Fibroblast of skin of left biceps (primary cell): ENCODE measurements at regions not wholly inside any gene's neighbourhood (a gene's known extent, or its start where the extent isn't known, plus 50 kb on each side); places are given as distances from the start of the nearest gene placed in this dataset.
"Not testable (repeated sequence)": the region's sequence is repeated elsewhere in the genome, so short reads cannot be mapped to it uniquely, and the experiment has no call there.

Source experiments
- DNase-seq, 2 experiments: peaks; one replicate each; pipeline ENCODE4 v3.0.0-alpha.2; 2013; ENCODE audit warnings: low read depth in 2 of 2

GRCh38 chr9:108283696-108284095 lies 572.1 kb downstream of the ACTL7B start:
- DNase-seq, result no peak

GRCh38 chr9:108282872-108283271 lies 572.9 kb downstream of the ACTL7B start:
- DNase-seq, result no peak

DNA sequence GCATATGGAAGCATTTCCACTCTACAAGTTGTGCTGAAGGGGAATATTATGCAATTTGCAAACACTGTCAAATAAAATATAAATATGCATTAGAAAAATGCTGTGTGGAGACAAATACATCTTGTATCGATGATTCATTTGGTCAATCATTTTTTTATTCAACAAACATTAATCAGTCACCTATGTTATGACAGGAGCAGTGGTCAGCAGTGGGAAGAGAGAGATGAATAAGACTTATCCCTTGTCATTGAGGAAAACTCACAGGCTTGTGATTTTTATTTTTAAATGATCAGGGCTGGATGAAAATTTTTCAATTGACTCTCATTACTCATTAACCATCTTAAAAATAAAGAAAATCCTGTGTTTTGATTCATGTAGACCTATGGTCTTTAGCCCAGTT lies 574.1 kb downstream of the ACTL7B start:
- no peak for DNase-seq

DNA sequence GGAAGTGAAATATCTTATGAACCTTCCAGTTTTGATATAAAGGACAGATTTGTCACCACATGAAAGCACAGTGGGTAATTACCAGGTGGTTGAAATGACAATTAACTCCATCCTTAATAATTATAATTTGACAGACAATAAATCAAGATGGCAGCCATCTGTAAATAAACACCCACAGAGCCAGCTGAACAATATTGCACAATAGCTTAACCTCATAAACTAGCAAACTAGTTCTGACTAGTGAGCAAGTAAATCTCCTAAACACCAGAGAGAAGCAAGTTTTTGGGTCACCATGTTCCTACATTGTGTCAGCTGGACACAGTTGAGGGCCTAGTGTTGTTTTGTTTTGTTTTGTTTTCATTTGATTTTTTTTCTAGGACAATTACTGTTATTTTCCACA lies 577.4 kb downstream of the ACTL7B start:
- DNase-seq, result no peak

DNA sequence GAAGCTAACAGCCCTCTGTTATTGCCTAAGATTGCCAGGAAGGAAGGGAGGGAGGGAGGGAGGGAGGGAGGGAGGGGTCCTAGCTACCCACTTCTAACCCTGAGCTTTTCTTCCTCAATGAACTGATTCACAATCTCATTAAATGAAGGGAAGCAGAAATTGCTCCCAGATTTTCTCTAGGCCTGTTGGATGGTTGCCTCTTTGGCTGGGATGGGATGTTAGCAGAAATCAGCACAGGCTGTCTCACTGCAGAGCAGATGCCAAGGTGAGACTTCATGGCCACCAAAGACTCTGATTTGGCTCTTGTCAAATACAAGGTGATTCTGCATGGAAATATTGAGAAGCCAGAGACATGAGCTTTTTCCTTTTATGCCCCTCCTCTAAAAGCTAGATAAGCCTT lies 578.6 kb downstream of the ACTL7B start:
- DNase-seq, result no peak

DNA sequence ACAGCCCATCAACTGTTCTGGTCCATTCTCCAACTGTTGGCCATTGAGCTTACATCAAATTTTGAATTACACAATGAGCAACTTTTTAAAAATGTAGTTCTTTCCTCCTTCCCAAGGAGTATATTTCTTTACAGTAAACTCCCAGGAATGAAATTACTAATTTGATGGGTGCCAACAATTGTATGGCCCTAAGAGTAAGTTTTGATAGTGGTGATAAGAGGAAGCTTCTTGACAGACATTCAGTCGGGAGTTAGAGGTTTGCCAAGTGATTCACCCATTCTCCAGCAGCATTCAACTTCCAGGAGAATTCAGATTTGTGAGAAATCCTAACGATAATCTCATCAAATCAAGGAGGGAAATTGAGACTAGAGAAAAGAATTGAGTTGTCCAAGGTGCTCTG lies 579.9 kb downstream of the ACTL7B start:
- no peak for DNase-seq

DNA sequence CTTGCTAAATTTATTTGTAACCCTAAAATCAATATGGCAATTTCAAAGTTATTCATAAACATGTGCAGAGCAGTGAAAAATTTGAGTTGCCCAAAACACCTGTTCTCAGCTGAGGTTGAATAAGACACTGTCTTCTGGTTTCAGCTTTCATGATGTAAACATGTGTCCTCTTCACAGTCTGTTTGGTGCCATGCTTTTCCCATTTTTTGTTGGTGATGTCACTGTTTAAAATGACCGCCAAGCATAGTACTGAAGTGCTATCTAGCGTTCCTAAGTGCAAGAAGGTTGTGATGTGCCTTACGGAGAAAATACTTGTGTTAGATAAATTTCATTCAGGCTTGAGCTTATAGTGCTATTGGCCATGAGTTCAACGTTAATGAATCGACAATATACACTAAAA lies 580.8 kb downstream of the ACTL7B start:
- DNase-seq, result no peak

DNA sequence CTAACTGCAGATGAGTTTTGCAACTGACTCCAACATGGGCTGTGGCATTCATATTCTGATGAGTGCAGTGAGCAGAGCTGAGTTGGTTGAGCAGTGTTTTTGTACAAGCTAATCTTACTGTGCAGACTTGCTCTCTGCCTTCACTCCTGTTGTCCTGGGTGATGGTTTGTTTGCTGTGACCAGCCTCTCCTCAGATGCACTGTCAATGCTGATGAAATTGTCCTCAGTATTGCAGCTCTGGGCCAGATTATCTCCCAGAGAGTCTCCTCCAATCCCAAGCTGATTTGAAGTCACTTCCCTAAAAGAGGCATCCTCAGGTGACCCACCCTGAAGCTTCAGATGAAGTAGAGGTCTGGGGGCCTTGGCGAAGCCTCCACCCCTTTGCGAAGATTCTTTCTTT lies 581.8 kb downstream of the ACTL7B start:
- no peak for DNase-seq

GRCh38 chr9:108272349-108272899 lies 583.4 kb downstream of the ACTL7B start:
- no peak for DNase-seq

- DNase-seq, result no peak
Observed at GRCh38 chr9:108271646-108272348, 584.0 kb downstream of the ACTL7B start.

GRCh38 chr9:108271236-108271635 lies 584.5 kb downstream of the ACTL7B start:
- no peak for DNase-seq

DNA sequence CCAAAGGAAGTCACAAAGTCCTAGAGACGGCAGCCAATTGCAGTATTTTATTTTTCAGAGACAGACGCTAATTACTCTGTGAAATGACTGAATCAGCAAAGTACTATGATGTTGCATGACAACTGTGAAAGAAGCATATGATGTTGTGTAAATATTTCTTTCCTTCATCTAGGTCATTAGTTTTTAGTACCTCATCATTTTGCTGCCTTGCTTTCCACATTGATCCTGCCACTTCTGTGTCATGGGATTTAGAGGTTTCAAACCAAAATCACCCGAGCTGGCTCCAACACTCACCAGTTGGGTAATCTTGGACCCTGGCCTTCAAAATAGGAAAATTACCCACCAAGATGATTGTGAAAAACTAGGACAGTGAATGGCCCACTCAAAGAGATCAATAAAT lies 585.2 kb downstream of the ACTL7B start:
- no peak for DNase-seq

DNA sequence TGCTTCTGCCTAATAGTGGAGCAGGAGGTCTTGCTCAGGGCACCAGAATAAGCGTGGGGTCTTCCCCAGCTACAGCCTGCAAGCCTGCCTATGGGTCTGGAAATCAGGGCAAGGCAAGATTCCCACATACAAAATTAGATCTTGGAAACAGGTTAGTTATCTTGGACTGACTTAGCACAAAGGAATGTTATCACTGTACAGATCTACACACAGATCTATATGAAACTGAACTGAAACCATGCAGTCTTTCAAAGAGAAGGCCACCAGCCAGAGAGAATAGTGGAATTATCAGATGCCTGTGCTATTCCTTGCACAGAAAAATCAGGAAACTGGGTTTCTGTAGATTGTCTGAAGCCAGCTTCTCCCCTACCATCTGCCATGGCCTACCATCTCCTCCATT lies 585.7 kb downstream of the ACTL7B start:
- DNase-seq, result no peak

GRCh38 chr9:108269371-108269770 lies 586.4 kb downstream of the ACTL7B start:
- no peak for DNase-seq

GRCh38 chr9:108265065-108265464 lies 590.7 kb downstream of the ACTL7B start:
- no peak for DNase-seq

DNA sequence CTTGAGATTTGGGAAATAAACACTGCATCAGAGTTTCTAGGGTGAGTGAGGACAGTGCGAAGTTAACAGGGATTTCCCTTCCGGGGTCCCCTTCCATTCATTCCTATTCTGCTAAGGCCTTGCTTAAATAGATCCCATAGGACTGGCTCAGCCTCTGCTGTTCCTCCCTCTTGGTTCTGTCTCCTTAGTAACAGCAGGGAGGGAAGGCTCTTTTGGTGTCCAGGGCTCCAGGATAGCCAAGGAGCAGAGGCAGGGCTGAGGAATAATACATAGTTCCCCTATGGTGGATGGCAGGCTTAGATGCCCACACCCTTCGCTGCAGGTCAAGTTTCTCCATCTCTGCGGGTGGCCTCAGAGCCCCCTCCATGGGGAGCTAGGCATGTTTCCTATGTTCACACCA lies 591.7 kb downstream of the ACTL7B start:
- DNase-seq, result no peak

DNA sequence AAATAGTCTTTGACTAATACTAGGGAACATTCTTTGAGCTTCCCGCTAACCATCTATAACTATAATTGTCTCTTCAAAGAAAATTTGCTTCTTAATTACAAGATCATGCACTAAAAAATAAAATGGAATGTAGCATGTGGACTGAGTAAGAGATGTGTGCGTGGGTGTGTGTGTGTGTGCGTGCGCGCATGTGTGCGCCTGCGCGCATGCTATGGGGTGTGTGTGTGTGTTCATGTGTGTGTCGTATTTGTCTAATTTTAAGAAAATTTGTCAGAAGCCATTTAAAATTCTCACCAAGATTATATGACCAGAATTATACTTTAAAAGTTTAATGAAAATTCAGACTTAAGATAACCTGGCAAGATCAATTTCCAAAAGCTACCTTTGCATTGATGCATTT lies 593.0 kb downstream of the ACTL7B start:
- no peak for DNase-seq

GRCh38 chr9:108259917-108260675 lies 595.7 kb downstream of the ACTL7B start:
- no peak for DNase-seq

GRCh38 chr9:108258640-108259039 lies 597.1 kb downstream of the ACTL7B start:
- no peak for DNase-seq

GRCh38 chr9:108257382-108257781 lies 598.4 kb downstream of the ACTL7B start:
- DNase-seq, result no peak

GRCh38 chr9:108254236-108254635 lies 601.5 kb downstream of the ACTL7B start:
- no peak for DNase-seq

- not testable (repeated sequence) for DNase-seq
Observed at GRCh38 chr9:108247391-108247790, 608.4 kb downstream of the ACTL7B start.

- DNase-seq, result no peak
Observed at GRCh38 chr9:108245901-108246300, 609.9 kb downstream of the ACTL7B start.
